ENCODE measurements at regions not wholly inside any gene's neighbourhood (a gene's known extent, or its start where the extent isn't known, plus 50 kb on each side); places are given as distances from the start of the nearest gene placed in this dataset.

GRCh38 chr14:97572583-97573458 is 775.6 kb downstream of the VRK1 start:
- TF ChIP-seq POLR2AphosphoS5 (IDR thresholded peaks at IDR 0.05): no peak
- TF ChIP-seq POLR2A (IDR thresholded peaks at IDR 0.05): no peak
